Mesendoderm (in vitro differentiated cells): ENCODE measurements at regions not wholly inside any gene's neighbourhood (a gene's known extent, or its start where the extent isn't known, plus 50 kb on each side); places are given as distances from the start of the nearest gene placed in this dataset.

Source experiments
- DNase-seq: peaks from one replicate; pipeline ENCODE4 v3.0.0; 2013
- H2AK5ac ChIP-seq: 2 replicates; pipeline ENCODE4 v1.6.1; 2013; ENCODE audit warnings: low read length, inconsistent platforms
- H2BK120ac ChIP-seq: 2 replicates; pipeline ENCODE4 v1.6.1; 2013; ENCODE audit warnings: low read depth, mild to moderate bottlenecking, low read length, moderate library complexity, mixed read lengths
- H2BK15ac ChIP-seq: replicated peaks from 2 replicates; pipeline ENCODE4 v1.6.1; 2013; ENCODE audit warnings: low read depth, mild to moderate bottlenecking, moderate library complexity
- H2BK5ac ChIP-seq: 2 replicates; pipeline ENCODE4 v1.6.1; 2013; ENCODE audit warnings: low read length, inconsistent platforms
- H3K18ac ChIP-seq: 2 replicates; pipeline ENCODE4 v1.6.1; 2013; ENCODE audit warnings: mild to moderate bottlenecking, low read length, mixed read lengths
- H3K23ac ChIP-seq: one replicate; pipeline ENCODE4 v1.6.1; 2013; ENCODE audit warnings: low read length
- H3K27ac ChIP-seq: 2 replicates; pipeline ENCODE4 v1.5.1; 2013; ENCODE audit warnings: low read depth, mild to moderate bottlenecking, inconsistent platforms, low read length, moderate library complexity
- H3K27me3 ChIP-seq: 2 replicates; pipeline ENCODE4 v1.6.1; 2013; ENCODE audit warnings: low read length, control low read depth, mild to moderate bottlenecking, inconsistent platforms; ENCODE audit not compliant: insufficient read depth, poor library complexity
- H3K36me3 ChIP-seq: 2 replicates; pipeline ENCODE4 v1.6.1; 2013; ENCODE audit warnings: low read length, inconsistent platforms; ENCODE audit not compliant: control insufficient read depth, insufficient read depth
- H3K4ac ChIP-seq: one replicate; pipeline ENCODE4 v1.6.1; 2013; ENCODE audit warnings: low read depth, mild to moderate bottlenecking, low read length, moderate library complexity
- H3K4me1 ChIP-seq: 2 replicates; pipeline ENCODE4 v1.6.1; 2013; ENCODE audit warnings: low read depth, low read length, inconsistent platforms; ENCODE audit not compliant: control insufficient read depth
- H3K4me2 ChIP-seq: 2 replicates; pipeline ENCODE4 v1.6.1; 2013; ENCODE audit warnings: low read length
- H3K4me3 ChIP-seq: 2 replicates; pipeline ENCODE4 v1.5.1; 2013; ENCODE audit warnings: mild to moderate bottlenecking, low read length
- H3K56ac ChIP-seq: one replicate; pipeline ENCODE4 v1.6.1; 2013; ENCODE audit warnings: low read length
- H3K79me1 ChIP-seq: 2 replicates; pipeline ENCODE4 v1.6.1; 2013; ENCODE audit warnings: low read length, inconsistent platforms
- H3K79me2 ChIP-seq: 2 replicates; pipeline ENCODE4 v1.6.1; 2013; ENCODE audit warnings: mild to moderate bottlenecking, low read length; ENCODE audit not compliant: control insufficient read depth, insufficient read depth
- H3K9ac ChIP-seq: 2 replicates; pipeline ENCODE4 v1.6.1; 2013; ENCODE audit warnings: low read length, inconsistent platforms
- H4K5ac ChIP-seq: one replicate; pipeline ENCODE4 v1.6.1; 2013; ENCODE audit warnings: low read length
- H4K8ac ChIP-seq: one replicate; pipeline ENCODE4 v1.6.1; 2013; ENCODE audit warnings: low read depth, mild to moderate bottlenecking, control low read depth, low read length, moderate library complexity
- WGBS: extraction: QIAGEN DNeasy Blood & Tissue Kit; methylation state at CpG from one replicate; pipeline ENCODE4 v1.1.7; 2013; ENCODE audit warnings: low lambda C conversion rate, missing lambda C conversion rate; ENCODE audit not compliant: insufficient coverage; ENCODE audit errors: extremely low coverage; 5-methylcytosine and 5-hydroxymethylcytosine counted together

- Histone ChIP-seq H3K9ac (no peak overlapping the region), H2BK15ac (no peak overlapping the region), H3K4me1 (no peaks in the 10 kb centered on the region), H2BK5ac (no peak overlapping the region), H3K36me3 (no peaks in the 10 kb centered on the region), H3K79me2 (no peaks in the 10 kb centered on the region), H2BK120ac (no peak overlapping the region), H3K18ac (no peak overlapping the region), H2AK5ac (no peak overlapping the region), H3K4me2 (no peak overlapping the region), H3K27me3 (no peaks in the 10 kb centered on the region), H3K4me3 (no peak overlapping the region), H4K8ac (no peak overlapping the region), H3K56ac (no peak overlapping the region), H3K23ac (no peak overlapping the region), H3K79me1 (no peaks in the 10 kb centered on the region), H3K4ac (no peak overlapping the region), H3K27ac (no peak overlapping the region), H4K5ac (no peak overlapping the region)
- no CpG with 5 or more reads among the region's 7 CpGs for WGBS
- no peak for DNase-seq
These were observed 401.6 kb upstream of the TBX3 start for GRCh38 chr12:115085594-115085993.

- Histone ChIP-seq H3K4ac (no peak overlapping the region), H4K8ac (no peak overlapping the region), H3K18ac (no peak overlapping the region), H3K27me3 (no peaks in the 10 kb centered on the region), H2AK5ac (no peak overlapping the region), H3K4me1 (no peaks in the 10 kb centered on the region), H3K4me2 (no peak overlapping the region), H3K79me1 (no peaks in the 10 kb centered on the region), H3K79me2 (no peaks in the 10 kb centered on the region), H3K9ac (no peak overlapping the region), H3K36me3 (no peaks in the 10 kb centered on the region), H2BK15ac (no peak overlapping the region), H3K4me3 (no peak overlapping the region), H3K23ac (no peak overlapping the region), H2BK120ac (no peak overlapping the region), H3K56ac (no peak overlapping the region), H2BK5ac (no peak overlapping the region), H3K27ac (no peak overlapping the region), H4K5ac (no peak overlapping the region)
- WGBS = no CpG with 5 or more reads among the region's 4 CpGs
- peak; percentile 28 for DNase-seq
These were observed 395.8 kb upstream of the TBX3 start for GRCh38 chr12:115079760-115080159.

GRCh38 chr12:115078990-115079389, 395.0 kb upstream of the TBX3 start:
- DNase-seq = no peak
- no peak overlapping the region for H3K23ac ChIP-seq
- no peak overlapping the region for H4K5ac ChIP-seq
- no peaks in the 10 kb centered on the region for H3K27me3 ChIP-seq
- no peak overlapping the region for H3K4ac ChIP-seq
- no peak overlapping the region for H2BK15ac ChIP-seq
- H3K18ac ChIP-seq = no peak overlapping the region
- no peaks in the 10 kb centered on the region for H3K36me3 ChIP-seq
- no peaks in the 10 kb centered on the region for H3K4me1 ChIP-seq
- H3K9ac ChIP-seq = no peak overlapping the region
- no peak overlapping the region for H2BK120ac ChIP-seq
- H3K4me2 ChIP-seq = no peak overlapping the region
- H3K4me3 ChIP-seq = no peak overlapping the region
- no CpG with 5 or more reads among the region's 6 CpGs for WGBS
- H3K79me1 ChIP-seq = no peaks in the 10 kb centered on the region
- H3K79me2 ChIP-seq = no peaks in the 10 kb centered on the region
- no peak overlapping the region for H3K27ac ChIP-seq
- H2AK5ac ChIP-seq = no peak overlapping the region
- H2BK5ac ChIP-seq = no peak overlapping the region
- H4K8ac ChIP-seq = no peak overlapping the region
- no peak overlapping the region for H3K56ac ChIP-seq

GRCh38 chr12:115078334-115078733, 394.4 kb upstream of the TBX3 start:
- Histone ChIP-seq H3K56ac (no peak overlapping the region), H3K9ac (no peak overlapping the region), H3K36me3 (no peaks in the 10 kb centered on the region), H2BK5ac (no peak overlapping the region), H2AK5ac (no peak overlapping the region), H3K23ac (no peak overlapping the region), H3K27me3 (no peaks in the 10 kb centered on the region), H3K18ac (no peak overlapping the region), H3K79me2 (no peaks in the 10 kb centered on the region), H3K4me2 (no peak overlapping the region), H3K4me3 (no peak overlapping the region), H3K27ac (no peak overlapping the region), H4K8ac (no peak overlapping the region), H3K4me1 (no peaks in the 10 kb centered on the region), H2BK120ac (no peak overlapping the region), H3K79me1 (no peaks in the 10 kb centered on the region), H2BK15ac (no peak overlapping the region), H3K4ac (no peak overlapping the region), H4K5ac (no peak overlapping the region)
- WGBS = no CpG with 5 or more reads among the region's 4 CpGs
- no peak for DNase-seq

DNA sequence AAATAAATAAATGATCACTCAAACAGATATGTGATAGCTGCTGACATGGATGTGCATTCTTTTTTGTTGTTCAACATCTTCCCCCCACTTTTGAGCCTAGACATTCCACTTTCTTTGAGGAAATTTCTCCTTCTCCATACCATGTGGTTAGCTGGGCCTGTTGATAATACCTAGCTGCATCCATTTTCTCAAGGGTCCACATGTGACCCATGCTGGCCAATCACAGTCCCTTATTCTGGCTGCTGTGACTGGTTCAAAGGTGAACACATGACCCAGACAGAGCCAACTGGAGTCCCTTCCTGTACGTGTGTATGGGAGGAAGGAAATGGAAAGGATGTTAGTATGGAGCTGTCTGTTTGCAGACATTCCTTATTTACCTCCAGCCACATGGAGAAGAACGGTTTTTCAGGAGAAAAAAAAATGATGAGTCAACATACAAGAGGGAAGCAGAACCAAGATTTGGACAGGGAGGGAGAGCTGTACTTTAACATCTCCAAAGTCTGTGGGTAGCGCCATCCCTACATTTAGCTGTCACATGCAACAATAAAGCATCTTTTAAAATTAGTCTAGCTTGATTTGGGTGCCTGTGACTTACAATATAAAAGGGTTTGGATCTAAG, 391.7 kb upstream of the TBX3 start:
- Histone ChIP-seq H3K56ac (no peak overlapping the region), H3K4me3 (no peak overlapping the region), H2AK5ac (no peak overlapping the region), H3K18ac (no peak overlapping the region), H4K5ac (no peak overlapping the region), H3K36me3 (no peaks in the 10 kb centered on the region), H2BK120ac (no peak overlapping the region), H3K4me1 (no peaks in the 10 kb centered on the region), H3K79me2 (no peaks in the 10 kb centered on the region), H3K79me1 (no peaks in the 10 kb centered on the region), H2BK5ac (no peak overlapping the region), H3K27ac (no peak overlapping the region), H4K8ac (no peak overlapping the region), H3K27me3 (no peaks in the 10 kb centered on the region), H2BK15ac (no peak overlapping the region), H3K9ac (no peak overlapping the region), H3K4ac (no peak overlapping the region), H3K23ac (no peak overlapping the region), H3K4me2 (no peak overlapping the region)
- WGBS = no CpG with 5 or more reads among the region's 3 CpGs
- DNase-seq = peak; percentile 40

DNA sequence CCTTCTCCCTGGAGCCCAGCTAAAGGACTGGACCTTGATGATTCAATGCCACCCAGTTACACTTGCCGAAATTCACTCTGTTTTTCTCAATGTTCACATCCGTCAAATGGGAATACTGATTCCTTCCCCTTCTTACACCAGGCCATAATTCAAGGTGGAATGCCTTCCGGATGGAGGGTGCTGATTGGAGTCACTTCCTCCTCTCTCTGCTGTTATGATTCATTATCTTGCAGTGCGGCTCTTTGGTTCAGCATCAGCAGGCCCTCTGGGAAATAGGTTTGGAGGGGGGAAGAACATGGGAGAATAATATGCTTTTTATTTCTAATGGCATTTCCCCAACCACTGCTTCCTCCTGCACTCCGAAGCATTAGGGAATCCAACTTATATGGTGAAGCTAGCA, 390.6 kb upstream of the TBX3 start:
- Histone ChIP-seq H3K18ac (no peak overlapping the region), H2BK5ac (no peak overlapping the region), H2BK120ac (no peak overlapping the region), H3K4me1 (no peaks in the 10 kb centered on the region), H3K23ac (no peak overlapping the region), H3K79me2 (no peaks in the 10 kb centered on the region), H3K27ac (no peak overlapping the region), H3K27me3 (no peaks in the 10 kb centered on the region), H3K4me3 (no peak overlapping the region), H3K4ac (no peak overlapping the region), H3K4me2 (no peak overlapping the region), H2AK5ac (no peak overlapping the region), H4K5ac (no peak overlapping the region), H3K56ac (no peak overlapping the region), H4K8ac (no peak overlapping the region), H3K36me3 (no peaks in the 10 kb centered on the region), H3K79me1 (no peaks in the 10 kb centered on the region), H2BK15ac (no peak overlapping the region), H3K9ac (no peak overlapping the region)
- DNase-seq = no peak
- WGBS = no CpG with 5 or more reads among the region's 5 CpGs
